ENCODE measurements at regions not wholly inside any gene's neighbourhood (a gene's known extent, or its start where the extent isn't known, plus 50 kb on each side); places are given as distances from the start of the nearest gene placed in this dataset.

DNA sequence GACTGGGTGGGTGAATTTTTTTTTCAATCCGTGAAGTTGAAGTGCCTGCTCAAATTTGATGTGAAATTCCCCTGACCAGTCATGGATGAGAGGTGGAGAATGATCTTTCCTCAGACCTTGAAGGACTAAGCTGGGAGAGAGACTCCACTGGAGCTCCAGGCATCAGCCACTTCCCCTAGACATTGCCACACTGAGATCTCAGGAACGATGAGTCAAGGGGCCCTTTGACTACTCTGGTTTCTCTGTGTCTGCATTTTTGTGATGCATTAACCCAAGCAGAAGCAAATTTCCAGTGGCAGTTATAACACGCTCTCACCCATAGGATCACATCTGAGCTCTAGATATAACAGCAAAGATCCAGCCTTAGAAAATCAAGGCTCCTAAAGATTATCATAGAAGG is 171.2 kb upstream of the KIF2A start:
- TF ChIP-seq, protein P1, sequence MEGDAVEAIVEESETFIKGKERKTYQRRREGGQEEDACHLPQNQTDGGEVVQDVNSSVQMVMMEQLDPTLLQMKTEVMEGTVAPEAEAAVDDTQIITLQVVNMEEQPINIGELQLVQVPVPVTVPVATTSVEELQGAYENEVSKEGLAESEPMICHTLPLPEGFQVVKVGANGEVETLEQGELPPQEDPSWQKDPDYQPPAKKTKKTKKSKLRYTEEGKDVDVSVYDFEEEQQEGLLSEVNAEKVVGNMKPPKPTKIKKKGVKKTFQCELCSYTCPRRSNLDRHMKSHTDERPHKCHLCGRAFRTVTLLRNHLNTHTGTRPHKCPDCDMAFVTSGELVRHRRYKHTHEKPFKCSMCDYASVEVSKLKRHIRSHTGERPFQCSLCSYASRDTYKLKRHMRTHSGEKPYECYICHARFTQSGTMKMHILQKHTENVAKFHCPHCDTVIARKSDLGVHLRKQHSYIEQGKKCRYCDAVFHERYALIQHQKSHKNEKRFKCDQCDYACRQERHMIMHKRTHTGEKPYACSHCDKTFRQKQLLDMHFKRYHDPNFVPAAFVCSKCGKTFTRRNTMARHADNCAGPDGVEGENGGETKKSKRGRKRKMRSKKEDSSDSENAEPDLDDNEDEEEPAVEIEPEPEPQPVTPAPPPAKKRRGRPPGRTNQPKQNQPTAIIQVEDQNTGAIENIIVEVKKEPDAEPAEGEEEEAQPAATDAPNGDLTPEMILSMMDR (IDR thresholded peaks at IDR 0.05) = no peak
- no peak for TF ChIP-seq POLR2A (IDR thresholded peaks at IDR 0.05)

All from body of pancreas (tissue), 4 donors.